Astrocyte (in vitro differentiated cells and primary cell): ENCODE measurements at regions not wholly inside any gene's neighbourhood (a gene's known extent, or its start where the extent isn't known, plus 50 kb on each side); places are given as distances from the start of the nearest gene placed in this dataset.

ENCODE experiments used
- DNase-seq: peaks from one replicate; pipeline ENCODE4 v3.0.0-alpha.2; 2010; ENCODE audit warnings: low read depth
- FAIRE-seq: peaks from 2 replicates; lab custom pipeline; 2011; peaks lifted over from hg19 to GRCh38; lab: Jason Lieb, UNC
- H2AFZ ChIP-seq: 2 replicates; pipeline ENCODE4 v1.6.0; 2012; ENCODE audit warnings: low read depth, low read length, inconsistent platforms
- H3K27ac ChIP-seq: 2 replicates; pipeline ENCODE4 v1.5.1; 2011; ENCODE audit warnings: low read depth, low read length, inconsistent platforms
- H3K27me3 ChIP-seq: 2 replicates; pipeline ENCODE4 v1.6.0; 2011; ENCODE audit warnings: low read length, inconsistent platforms; ENCODE audit not compliant: insufficient read depth
- H3K36me3 ChIP-seq: 2 replicates; pipeline ENCODE4 v1.5.1; 2011; ENCODE audit warnings: low read length, inconsistent platforms; ENCODE audit not compliant: insufficient read depth
- H3K4me1 ChIP-seq: 2 replicates; pipeline ENCODE4 v1.5.1; 2011; ENCODE audit warnings: low read length, inconsistent platforms; ENCODE audit not compliant: insufficient read depth
- H3K4me2 ChIP-seq: 2 replicates; pipeline ENCODE4 v1.6.0; 2012; ENCODE audit warnings: low read length, inconsistent platforms
- H3K4me3 ChIP-seq: 2 replicates; pipeline ENCODE4 v1.5.1; 2011; ENCODE audit warnings: low read depth, mild to moderate bottlenecking, low read length, inconsistent platforms; ENCODE audit not compliant: insufficient read depth
- H3K79me2 ChIP-seq: 2 replicates; pipeline ENCODE4 v1.6.0; 2012; ENCODE audit warnings: mild to moderate bottlenecking, low read length, inconsistent platforms; ENCODE audit not compliant: insufficient read depth
- H3K9ac ChIP-seq: 2 replicates; pipeline ENCODE4 v1.6.0; 2012; ENCODE audit warnings: mild to moderate bottlenecking, low read length, inconsistent platforms
- H3K9me3 ChIP-seq: 2 replicates; pipeline ENCODE4 v1.5.1; 2012; ENCODE audit warnings: low read depth, mild to moderate bottlenecking, low read length, inconsistent platforms; ENCODE audit not compliant: insufficient read depth
- H4K20me1 ChIP-seq: 2 replicates; pipeline ENCODE4 v1.6.0; 2012; ENCODE audit warnings: low read length, inconsistent platforms; ENCODE audit not compliant: insufficient read depth
- H3K27ac Mint-ChIP-seq: one replicate; pipeline ENCODE4 v1.8.0; 2021; ENCODE audit warnings: mild to moderate bottlenecking, mixed read lengths; ENCODE audit not compliant: unreplicated experiment
- H3K27me3 Mint-ChIP-seq: one replicate; pipeline ENCODE4 v1.8.0; 2021; ENCODE audit warnings: low read depth, mixed read lengths; ENCODE audit not compliant: unreplicated experiment
- H3K36me3 Mint-ChIP-seq: one replicate; pipeline ENCODE4 v1.8.0; 2021; ENCODE audit warnings: low read depth, mixed read lengths; ENCODE audit not compliant: unreplicated experiment
- H3K4me1 Mint-ChIP-seq: one replicate; pipeline ENCODE4 v1.8.0; 2021; ENCODE audit warnings: low read depth, mixed read lengths; ENCODE audit not compliant: unreplicated experiment
- H3K4me3 Mint-ChIP-seq: one replicate; pipeline ENCODE4 v1.8.0; 2021; ENCODE audit warnings: mild to moderate bottlenecking, moderate library complexity, mixed read lengths; ENCODE audit not compliant: unreplicated experiment
- H3K9me3 Mint-ChIP-seq: one replicate; pipeline ENCODE4 v1.8.0; 2021; ENCODE audit warnings: mild to moderate bottlenecking, mixed read lengths; ENCODE audit not compliant: unreplicated experiment
- CTCF ChIP-seq: IDR thresholded peaks from 2 replicates; pipeline ENCODE4 v1.5.1; 2011; ENCODE audit warnings: low read depth, mild to moderate bottlenecking, inconsistent platforms, low read length, moderate library complexity; ENCODE audit not compliant: insufficient read depth
- EZH2 ChIP-seq: IDR thresholded peaks from 2 replicates; pipeline ENCODE4 v1.6.1; 2012; ENCODE audit warnings: mild to moderate bottlenecking, low read length, inconsistent platforms; ENCODE audit not compliant: insufficient read depth

- no peaks in the 10 kb centered on the region for H4K20me1 ChIP-seq
- no peak overlapping the region for H3K4me2 ChIP-seq
- no peaks in the 10 kb centered on the region for H3K4me1 ChIP-seq
- H3K27me3 ChIP-seq = no peaks in the 10 kb centered on the region
- peaks cover 2% of the 10 kb centered on the region for H3K9me3 ChIP-seq
- FAIRE-seq (no peak), DNase-seq (no peak)
- H3K79me2 ChIP-seq = no peaks in the 10 kb centered on the region
- H3K4me3 ChIP-seq = no peak overlapping the region
- TF ChIP-seq EZH2 = no peak
- TF ChIP-seq CTCF = no peak
- no peak overlapping the region for H3K9ac ChIP-seq
- peaks cover 3% of the 10 kb centered on the region for H3K4me1 Mint-ChIP-seq
- H2AFZ ChIP-seq = no peak overlapping the region
- H3K27me3 Mint-ChIP-seq = no peaks in the 10 kb centered on the region
- no peak overlapping the region for H3K4me3 Mint-ChIP-seq
- H3K27ac Mint-ChIP-seq = no peak overlapping the region
- H3K36me3 ChIP-seq = no peaks in the 10 kb centered on the region
- H3K27ac ChIP-seq = no peak overlapping the region
- H3K9me3 Mint-ChIP-seq = no peaks in the 10 kb centered on the region
- no peaks in the 10 kb centered on the region for H3K36me3 Mint-ChIP-seq
Observed at GRCh38 chr6:102415891-102416290, 1022.4 kb downstream of the GRIK2 start.

- no peak overlapping the region for H3K9ac ChIP-seq
- no peaks in the 10 kb centered on the region for H3K9me3 ChIP-seq
- no peaks in the 10 kb centered on the region for H3K36me3 ChIP-seq
- H2AFZ ChIP-seq = no peak overlapping the region
- no peak for DNase-seq
- Mint-ChIP-seq H3K4me1 (no peaks in the 10 kb centered on the region), H3K36me3 (no peaks in the 10 kb centered on the region), H3K9me3 (no peaks in the 10 kb centered on the region), H3K4me3 (no peak overlapping the region), H3K27me3 (no peaks in the 10 kb centered on the region), H3K27ac (no peak overlapping the region)
- no peak for FAIRE-seq
- no peak overlapping the region for H3K4me2 ChIP-seq
- H4K20me1 ChIP-seq = no peaks in the 10 kb centered on the region
- H3K79me2 ChIP-seq = no peaks in the 10 kb centered on the region
- no peaks in the 10 kb centered on the region for H3K27me3 ChIP-seq
- no peak overlapping the region for H3K4me3 ChIP-seq
- TF ChIP-seq CTCF (no peak), EZH2 (no peak)
- no peak overlapping the region for H3K27ac ChIP-seq
- H3K4me1 ChIP-seq = no peaks in the 10 kb centered on the region
Observed at GRCh38 chr6:102411796-102412195, 1018.3 kb downstream of the GRIK2 start.

DNA sequence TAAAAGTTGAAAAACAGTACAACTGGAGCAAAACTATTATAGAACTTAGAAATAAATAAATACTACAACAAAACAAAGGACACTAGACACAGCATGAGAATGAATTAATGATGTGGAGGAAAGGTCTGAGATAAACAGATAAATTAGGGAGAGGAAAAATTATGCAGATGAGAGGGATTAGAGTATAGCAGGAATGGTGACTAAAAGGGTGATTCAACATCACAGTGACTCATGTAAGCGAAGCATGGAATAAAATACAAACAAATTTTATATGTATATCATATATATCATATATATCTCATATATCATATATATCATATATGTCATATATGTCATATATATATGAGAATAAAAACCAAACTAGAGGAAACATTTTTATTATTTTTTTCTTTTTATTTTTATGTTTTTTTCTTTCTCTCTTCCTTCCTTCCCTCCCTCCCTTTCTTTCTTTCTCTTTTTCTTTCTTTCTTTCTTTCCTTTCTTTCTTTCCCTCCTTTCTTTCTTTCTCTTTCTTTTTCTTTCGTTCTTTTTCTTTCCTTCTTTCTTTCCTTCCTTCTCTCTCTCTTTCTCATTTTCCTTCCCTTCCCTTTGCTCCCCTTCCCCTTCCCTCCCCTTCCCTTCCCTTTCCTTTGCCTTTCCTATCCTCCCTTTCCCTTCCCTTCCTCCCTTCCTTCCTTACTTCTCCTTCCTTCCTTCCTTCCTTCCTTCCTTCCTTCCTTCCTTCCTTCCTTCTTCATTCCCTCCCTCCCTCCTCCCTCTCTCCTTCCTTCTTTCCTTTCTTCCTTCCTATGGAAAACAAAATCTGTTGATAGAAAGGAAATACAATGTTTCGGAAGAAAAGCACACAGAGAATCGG, 1014.6 kb downstream of the GRIK2 start:
- H3K79me2 ChIP-seq = no peaks in the 10 kb centered on the region
- H3K4me2 ChIP-seq = no peak overlapping the region
- no peak overlapping the region for H3K27ac ChIP-seq
- H3K27me3 Mint-ChIP-seq = no peaks in the 10 kb centered on the region
- H2AFZ ChIP-seq = no peak overlapping the region
- DNase-seq = no peak
- no peaks in the 10 kb centered on the region for H3K9me3 ChIP-seq
- no peak overlapping the region for H3K9ac ChIP-seq
- no peaks in the 10 kb centered on the region for H3K27me3 ChIP-seq
- H4K20me1 ChIP-seq = no peaks in the 10 kb centered on the region
- no peak overlapping the region for H3K4me3 ChIP-seq
- H3K36me3 ChIP-seq = no peaks in the 10 kb centered on the region
- TF ChIP-seq CTCF = no peak
- H3K4me1 ChIP-seq = no peaks in the 10 kb centered on the region
- H3K36me3 Mint-ChIP-seq = no peaks in the 10 kb centered on the region
- no peak for FAIRE-seq
- H3K4me1 Mint-ChIP-seq = no peaks in the 10 kb centered on the region
- no peak overlapping the region for H3K27ac Mint-ChIP-seq
- no peak overlapping the region for H3K4me3 Mint-ChIP-seq
- peaks cover 1% of the 10 kb centered on the region for H3K9me3 Mint-ChIP-seq
